Muscle of arm (tissue), 1 donor: ENCODE measurements at regions not wholly inside any gene's neighbourhood (a gene's known extent, or its start where the extent isn't known, plus 50 kb on each side); places are given as distances from the start of the nearest gene placed in this dataset.
A peak's percentile ranks its signal among the peaks of the same experiment; 100 is the strongest.

Experiments used
- DNase-seq: peaks from one replicate; pipeline ENCODE4 v3.0.0-alpha.2; 2013

DNA sequence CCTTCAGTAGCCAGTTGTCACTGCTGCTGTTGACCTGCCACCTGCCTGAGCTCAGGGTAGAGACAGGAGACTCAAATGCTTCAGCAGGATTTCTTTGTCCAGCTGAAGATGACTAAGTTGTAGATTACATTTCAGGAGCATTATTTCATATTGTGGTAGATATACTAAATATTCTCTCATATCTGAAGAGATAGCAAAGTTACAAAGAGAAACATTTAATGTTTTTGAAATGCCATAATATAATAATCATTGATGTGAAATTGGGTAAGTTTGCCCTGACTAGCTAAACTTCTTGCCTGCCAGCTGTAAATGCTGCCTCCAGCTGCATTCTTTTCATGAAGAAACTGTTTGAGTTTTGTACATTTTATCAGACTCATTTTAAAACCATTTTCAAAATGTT is 247.6 kb upstream of the CNKSR2 start:
- no peak for DNase-seq

DNA sequence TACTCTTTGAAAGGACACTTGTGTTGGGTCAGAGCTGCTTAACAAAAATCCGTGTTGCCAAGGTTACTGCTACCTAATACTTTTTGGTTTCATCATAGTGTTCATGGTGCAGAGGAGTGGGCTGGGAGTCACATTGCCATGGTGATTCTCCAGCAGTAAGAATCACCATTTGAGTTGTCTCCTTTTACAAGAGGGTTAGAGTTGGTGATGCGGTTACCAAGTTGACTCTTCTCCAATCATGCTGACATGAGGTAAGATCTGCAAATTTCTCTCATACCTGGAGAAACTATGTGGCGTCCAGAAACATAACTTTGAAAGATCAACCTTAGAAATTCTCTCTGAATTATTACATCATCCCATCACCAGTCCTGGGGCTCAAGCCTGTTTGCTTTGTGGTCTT is 242.9 kb upstream of the CNKSR2 start:
- DNase-seq: no peak

DNA sequence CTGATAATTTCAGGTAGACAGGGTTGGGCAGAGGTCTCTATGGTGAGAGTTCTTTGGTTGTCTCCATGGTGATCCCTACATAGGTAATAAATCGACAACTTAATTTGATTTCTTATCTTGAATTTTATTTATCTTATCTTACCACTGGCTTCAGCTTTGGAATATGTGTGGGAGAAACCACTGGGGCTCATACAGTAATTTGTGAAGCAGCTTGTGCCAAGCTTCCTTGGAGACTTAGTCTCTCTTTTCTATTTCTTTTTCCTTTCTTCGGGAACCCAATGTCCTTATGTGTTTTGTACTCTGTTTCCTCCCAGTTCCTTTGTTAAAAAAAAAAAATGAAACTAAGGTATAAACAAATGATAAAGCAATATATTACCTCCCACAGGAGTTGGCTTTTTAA is 242.4 kb upstream of the CNKSR2 start:
- DNase-seq: no peak

DNA sequence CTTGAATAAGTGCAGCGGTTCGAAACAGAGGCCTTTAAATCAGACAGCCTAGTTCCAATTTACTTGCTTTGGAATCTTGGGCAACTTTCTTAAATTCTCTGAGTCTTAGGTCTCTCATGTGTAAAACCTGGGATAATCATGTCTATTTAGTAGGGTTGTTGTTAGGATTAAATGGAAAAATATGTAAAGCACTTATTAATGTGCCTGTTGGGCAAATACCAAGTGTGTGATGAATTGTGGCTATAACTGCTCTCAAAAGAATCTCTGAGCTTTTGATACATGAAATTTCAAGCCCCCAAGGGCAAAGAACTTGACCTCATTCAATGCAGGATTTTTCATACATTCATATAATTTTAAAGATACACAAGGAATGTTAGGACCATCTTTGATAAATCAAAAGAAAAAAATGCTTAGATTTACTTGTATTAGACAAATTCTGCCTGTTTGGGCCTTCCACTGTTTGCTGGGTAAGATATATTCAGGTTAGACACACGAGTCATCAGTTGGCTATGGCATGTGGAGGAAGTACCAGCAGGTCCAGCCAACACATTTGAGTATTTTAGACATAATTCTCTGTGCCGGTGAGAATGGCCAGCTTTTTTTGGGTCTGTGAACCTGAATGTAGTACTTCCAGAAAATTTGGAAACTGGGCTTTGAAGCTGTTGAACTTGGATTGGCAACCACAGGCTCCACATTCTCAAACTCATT is 241.4 kb upstream of the CNKSR2 start:
- no peak for DNase-seq

DNA sequence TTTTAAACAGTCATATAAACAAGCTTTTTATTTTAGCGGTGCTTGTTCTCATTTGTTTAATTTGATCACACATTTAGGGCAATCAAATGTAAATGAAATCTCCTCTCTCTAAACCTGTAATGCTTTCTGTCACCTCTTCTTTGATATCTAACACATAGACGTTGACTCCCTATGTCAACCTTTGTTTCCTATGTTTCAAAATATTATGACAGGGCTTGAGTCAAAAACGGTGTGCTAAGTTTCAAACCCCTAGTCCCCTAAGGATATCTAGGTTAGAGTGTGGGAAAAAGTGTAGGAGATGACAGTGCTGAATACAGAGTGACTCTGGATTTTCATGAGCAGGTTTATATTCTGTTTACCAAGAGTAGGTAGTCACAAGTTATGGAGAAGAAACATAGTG is 224.0 kb upstream of the CNKSR2 start:
- no peak for DNase-seq

DNA sequence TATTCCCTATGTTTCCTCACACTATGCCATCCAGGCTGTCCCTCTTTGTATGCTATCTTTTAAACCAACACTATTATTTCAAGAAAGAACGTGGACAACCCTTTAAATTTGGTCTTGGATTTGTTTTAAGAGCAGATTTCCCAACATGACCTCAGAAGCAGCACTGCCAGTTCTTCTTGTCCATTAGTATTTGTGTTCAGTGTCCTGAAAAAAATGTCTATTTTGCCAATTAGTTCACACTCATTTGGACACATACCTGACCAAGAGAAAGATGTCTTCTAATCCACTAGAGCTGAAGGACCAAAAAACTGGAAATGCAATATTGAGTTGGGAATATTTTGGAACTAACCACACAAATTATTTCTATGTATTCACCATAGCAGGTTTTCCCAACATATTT is 223.2 kb upstream of the CNKSR2 start:
- no peak for DNase-seq

DNA sequence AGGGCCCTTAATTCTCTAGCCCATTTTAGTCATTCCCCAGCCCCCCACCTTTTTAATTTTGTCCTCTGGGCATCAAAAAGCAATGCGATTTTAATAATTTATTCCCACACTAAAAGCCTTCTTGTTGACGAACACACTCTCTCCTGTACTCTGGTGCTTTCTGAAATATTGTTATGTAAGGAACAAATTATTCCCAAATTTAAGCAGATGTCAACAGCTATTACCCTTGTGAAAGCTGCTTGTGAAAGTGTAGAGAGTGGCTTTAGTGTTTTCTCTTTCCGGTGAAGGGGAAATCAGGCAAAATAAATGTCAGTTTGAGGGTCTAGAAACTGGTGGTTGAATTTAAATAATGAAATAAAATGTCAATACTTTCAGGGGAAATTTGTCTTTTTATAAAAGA is 221.2 kb upstream of the CNKSR2 start:
- DNase-seq: no peak

DNA sequence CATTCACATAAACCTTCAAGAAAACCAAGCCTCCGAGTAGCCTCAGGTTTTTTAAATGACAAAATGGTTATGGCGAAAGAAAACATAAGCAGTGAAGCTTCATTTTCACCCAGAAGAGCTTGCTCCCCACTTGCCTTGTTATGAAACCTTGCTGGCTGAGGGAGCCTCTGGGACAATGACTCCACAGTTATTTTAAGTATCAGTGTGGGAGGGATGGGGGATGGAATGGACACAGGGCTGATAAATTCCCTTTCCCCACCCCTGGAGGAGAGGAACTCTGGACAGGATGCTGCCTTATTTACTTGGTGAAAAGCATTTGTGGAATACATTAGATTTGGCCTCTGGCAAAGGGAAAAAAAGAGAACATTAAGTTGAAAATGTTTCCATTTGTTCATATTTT is 220.7 kb upstream of the CNKSR2 start:
- peak; percentile 29 for DNase-seq

DNA sequence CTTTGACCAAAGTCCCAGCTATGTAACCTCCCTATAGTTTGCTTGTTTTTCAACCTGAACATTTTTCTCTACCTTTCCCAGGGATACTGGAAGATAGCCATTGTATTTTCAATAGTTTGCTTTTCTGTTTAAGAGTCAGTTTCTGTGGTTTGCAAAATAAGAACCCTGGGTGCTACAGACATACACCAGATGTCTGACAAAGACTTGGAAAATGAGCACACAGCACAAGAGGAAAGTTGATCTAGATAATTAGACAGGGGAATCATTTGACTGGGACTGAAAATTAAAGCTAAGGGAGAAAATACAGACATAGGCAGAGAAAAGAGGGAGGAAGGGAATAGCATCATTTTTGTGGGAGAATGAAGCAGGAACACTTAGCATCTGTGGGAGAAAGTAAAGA is 218.3 kb upstream of the CNKSR2 start:
- no peak for DNase-seq

DNA sequence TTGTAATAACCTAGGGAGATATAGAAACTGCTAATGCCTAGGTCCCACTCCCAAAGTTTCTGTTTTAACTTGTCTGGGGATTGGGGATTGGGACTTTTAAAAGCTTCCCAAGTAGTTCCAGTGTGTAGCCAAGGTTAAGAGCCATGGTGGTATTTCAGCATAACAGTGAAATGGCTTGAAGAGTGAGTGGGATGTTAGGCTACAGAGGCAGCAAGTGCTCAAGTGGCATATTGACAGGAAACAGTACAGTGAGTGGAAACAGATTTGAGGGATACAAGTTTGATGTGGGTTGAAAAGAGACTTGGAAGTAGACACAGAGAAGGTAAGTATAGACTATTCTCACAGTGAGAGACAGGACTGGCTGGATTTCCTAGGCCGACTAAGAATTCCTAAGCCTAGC is 217.6 kb upstream of the CNKSR2 start:
- DNase-seq: no peak

DNA sequence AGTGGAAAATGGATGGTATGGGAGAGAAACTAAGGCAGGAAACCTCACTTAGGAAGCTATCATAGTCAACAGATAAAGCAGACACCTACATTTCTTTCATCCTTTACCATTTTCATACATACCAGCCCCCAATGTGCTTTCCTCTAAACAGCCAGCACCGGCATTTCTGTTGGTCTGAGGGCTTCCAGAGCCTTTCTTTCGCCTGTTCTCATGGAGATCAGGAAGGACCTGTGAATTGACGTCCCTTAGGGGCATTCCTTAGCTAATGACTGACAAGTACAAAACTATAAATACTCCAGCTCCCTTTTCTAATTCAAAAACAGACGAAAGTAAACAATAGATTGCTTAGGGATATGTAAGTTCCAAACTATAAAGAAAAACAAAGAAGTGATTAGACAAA is 215.5 kb upstream of the CNKSR2 start:
- no peak for DNase-seq

DNA sequence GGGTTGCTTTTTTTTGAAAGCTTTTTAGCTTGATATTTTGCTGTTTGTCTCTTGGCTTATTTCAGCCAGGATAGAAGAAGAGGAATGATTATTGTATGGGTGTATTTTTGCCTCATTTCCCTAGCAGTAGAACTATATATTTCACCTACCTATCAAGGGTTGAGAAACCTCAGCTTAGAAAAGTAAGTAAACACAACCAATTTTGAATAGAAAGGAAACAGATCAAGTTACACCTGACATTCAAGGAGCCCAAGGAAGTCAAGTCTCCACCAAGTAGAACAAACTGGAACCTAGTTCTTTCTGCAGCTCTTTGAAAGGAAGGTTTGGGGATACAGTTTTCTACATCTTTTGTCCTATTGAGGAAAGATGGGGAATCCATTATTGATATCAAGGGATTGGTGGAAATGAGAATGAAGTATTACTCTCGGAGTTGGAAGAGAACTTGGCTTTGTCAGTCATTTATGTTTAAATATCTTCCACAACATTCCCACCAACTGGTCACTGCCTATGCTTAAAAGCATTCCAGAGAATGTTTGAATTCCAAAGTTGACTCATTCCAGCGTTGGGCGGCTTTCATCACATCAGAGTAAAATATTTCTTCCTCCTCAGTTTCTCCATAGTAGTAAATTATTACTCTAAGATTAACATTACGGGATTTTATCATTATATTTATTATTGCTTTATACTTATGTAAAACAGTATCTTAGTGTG is 207.8 kb upstream of the CNKSR2 start:
- DNase-seq: no peak

DNA sequence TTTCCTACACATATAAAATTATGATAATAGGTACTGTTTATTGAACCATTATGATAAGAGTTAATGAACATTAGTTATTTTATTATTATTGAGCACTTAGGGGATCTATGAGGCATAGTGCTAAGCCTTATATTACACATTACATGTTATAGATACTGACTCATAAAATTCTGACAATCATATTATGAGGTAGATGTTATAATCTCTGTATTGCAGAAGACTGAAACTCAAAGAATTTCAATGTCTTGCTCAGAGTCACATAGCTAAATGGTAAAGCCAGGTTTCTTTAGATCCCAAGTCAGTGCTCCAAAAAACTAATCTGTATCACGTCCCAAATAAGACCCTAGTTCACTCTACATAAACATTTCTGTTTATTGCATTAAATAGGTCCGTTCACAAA is 207.2 kb upstream of the CNKSR2 start:
- DNase-seq: no peak

DNA sequence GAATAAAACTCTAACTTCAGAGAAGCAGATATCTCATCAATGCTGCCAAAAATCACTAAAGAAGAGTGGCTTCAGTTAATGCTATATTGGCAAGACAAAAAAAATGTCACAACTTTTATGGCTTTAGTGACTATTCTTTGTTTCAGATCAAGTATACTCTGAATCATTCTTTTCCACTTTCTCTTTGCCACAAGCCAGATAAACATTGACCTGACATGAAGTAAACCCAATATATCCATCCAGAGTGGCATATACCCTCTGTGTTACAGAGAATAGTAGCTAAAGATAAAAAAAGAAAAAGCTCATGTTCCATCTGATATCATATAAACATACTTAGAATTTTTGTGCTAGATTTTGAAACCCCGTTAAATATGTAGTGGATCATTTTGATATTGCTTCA is 206.7 kb upstream of the CNKSR2 start:
- DNase-seq: no peak

DNA sequence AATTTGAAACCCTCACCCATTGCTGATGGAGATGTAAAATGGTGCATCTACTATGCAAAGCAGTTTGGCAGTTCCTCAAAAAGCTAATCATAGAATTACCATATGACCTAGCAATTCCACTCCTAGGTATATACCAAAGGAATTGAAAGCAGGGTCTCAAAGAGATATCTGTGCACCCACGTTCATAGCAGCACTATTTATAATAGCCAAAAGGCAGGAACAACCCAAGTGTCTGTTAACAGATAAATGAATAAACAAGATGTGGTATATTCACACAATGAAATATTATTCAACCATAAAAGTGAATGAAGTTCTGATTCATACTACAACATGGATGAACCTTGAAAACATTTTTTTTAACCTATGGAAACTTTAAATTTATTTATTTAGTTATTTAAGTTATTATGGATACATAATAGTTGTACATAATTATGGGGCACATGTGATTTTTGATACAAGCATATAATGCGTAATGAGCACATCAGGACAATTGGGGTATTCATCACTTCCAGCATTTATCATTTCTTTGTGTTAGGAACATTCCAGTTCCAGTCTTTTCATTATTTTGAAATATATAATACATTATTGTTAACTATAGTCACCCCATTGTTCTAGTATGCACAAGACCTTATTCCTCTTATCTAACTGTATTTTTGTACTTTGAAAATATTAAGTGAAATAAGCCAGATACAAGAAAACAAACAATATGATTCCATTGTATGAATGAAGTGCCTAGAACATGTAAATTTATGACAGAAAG is 205.6 kb upstream of the CNKSR2 start:
- DNase-seq: no peak

DNA sequence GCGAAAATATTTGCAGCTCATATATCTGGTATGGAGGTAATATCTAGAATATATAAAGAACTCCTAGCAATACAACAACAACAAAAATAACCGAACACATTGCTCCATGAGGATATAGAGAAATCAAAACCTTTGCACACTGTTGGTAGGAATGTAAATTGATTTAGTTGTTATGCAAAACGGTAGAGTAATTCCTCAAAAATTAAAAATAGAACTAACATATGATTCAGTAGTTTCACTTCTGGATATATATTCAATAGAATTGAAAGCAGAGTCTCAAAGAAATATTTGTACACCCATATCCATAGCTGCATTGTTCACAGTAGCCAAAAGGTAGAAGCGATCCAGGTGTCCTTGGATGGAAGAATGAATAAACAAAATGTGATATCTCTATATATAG is 203.0 kb upstream of the CNKSR2 start:
- no peak for DNase-seq

DNA sequence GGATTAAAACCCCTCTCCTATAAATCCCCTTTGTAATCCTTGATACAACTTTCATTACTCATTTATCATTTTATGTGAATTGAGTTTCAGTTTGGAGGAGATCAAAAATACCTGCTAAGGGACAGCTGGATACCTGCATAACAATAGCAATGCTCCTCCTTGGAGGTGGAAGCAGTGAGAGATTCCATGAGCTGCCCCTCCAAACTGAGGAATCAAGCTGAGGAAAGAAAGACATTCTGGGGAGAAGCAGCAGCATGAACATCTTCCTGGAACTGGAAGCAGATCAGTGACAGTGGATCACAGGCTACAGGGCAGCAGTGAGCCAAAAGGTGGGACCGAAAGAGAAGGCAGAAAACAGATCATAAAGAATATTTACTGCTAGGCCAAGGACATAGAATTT is 199.8 kb upstream of the CNKSR2 start:
- no peak for DNase-seq

DNA sequence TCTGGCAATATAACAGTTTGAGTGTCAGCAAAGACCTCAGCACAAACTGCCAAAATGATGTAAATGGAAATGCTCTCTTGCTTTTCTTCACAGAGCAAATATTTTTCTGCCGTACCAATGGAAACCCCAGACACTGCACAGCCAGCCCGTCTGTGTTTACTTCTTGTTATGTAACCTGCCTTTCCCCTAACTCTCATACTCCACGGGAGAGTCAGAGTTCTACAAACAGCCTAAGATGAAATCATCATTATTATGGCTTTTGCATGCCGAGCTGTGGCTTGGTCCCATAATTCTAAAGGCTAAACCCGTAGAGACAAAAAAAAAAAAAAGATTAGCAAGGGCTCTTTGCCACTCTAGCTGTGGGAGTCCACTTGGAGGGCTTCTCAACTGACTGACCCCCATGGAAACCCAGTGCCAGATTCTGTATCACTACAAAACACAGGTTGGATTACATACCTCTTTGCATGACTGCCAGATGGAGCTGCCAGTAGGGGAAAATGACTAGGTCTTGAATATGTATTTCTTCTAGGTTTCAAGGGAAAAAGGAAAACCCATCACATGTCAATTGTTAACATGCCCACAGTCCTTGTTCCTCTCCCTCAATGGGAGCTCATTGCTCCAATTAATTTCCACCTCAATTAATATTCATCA is 197.2 kb upstream of the CNKSR2 start:
- DNase-seq: peak; percentile 16

DNA sequence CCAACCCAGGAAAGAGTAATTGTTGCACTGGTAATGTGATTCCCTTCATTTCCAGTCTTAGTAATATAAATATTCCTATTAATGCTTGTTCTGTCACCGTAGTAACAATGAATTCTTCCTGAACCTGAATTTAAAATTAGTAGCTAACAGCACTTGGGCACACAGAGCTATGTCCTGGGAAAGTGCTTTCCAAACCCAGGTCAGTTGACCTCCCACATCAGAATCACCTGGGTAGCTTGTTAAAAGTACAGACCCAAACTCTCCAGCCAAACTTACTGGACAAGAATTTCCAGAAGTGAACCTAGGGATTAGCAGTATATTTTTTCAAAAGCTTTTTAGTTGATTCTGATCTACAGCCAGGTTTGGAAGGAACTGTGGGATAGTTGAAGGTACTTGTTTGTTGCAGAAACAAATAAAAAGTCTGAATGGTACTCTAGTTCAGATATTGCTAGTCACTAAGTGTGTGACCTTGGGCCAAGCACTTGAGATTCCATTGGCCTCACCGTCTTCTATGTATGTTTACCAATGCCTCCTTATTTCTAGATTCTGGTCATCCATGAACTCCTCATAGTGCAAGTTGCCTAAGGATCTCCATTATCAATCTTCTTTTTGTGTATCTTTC is 192.9 kb upstream of the CNKSR2 start:
- DNase-seq: no peak

DNA sequence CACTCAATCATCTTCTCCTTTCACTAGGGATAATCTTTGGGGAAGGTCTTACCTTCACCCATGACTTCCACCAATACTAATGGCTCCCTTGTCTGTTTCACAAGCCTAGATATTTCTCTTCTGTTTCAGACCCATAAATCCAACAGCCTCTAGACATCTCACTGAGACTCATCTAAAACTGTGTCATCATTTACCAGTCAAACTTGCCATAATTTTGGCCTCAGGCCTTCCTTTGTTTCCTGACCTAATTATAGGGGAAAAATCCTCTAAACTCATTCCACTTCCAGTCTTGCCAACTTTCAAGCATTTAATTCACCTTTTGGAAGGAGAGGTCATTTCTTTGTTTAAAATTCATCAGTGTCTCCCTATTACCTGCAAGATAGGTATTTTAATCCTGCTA is 181.0 kb upstream of the CNKSR2 start:
- DNase-seq: no peak

DNA sequence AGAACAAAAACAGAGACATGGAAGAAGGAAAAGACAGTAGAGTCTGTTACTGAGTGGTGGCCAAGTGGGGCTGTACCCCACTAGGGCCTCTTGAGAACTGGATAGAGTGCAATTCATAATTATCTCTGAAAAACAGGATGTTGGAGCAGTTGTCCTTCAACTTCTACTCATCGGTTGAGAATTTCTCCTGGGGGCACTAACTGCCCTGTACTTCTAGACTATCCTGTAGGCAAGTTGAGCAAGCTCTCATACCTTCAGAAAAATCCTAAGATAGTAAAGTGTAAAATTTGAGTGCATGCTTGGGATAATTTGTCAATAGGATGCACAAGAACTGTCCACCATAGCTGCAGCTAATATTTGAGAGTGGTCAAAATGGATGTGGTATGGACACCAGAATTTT is 179.7 kb upstream of the CNKSR2 start:
- DNase-seq: no peak

DNA sequence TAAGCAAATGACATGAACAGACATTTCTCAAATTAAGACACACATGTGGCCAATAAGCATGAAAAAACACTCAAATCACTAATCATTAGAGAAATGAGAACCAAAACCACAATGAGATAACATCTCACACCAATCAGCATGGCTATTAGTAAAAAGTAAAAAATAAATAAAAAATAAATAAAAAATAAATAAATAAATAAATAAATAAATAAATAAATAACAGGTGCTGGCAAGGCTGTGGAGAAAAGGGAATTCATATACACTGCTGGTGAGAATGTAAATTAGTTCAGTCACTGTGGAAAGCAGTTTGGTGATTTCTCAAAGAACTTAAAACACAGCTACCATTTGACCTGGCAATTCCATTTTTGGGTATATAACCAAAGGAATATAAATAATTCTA is 167.1 kb upstream of the CNKSR2 start:
- DNase-seq: no peak
